DOHH2 (cell line): ENCODE measurements at regions not wholly inside any gene's neighbourhood (a gene's known extent, or its start where the extent isn't known, plus 50 kb on each side); places are given as distances from the start of the nearest gene placed in this dataset.

Experiments used
- H3F3A ChIP-seq: fragments of 200-600 bp; sonication (generic), shearing (Covaris generic); 2 replicates; pipeline ENCODE4 v1.6.0; 2016; ENCODE audit warnings: antibody characterized with exemption, mild to moderate bottlenecking; ENCODE audit not compliant: control insufficient read depth, insufficient read depth
- H3K27ac ChIP-seq: fragments of 200-600 bp; sonication (generic); 2 replicates; pipeline ENCODE4 v1.5.1; 2014; ENCODE audit warnings: low read depth, mild to moderate bottlenecking, low read length, moderate library complexity
- H3K27me3 ChIP-seq: fragments of 200-600 bp; sonication (generic); 2 replicates; pipeline ENCODE4 v1.6.1; 2014; ENCODE audit warnings: mild to moderate bottlenecking, low read length, mixed read lengths; ENCODE audit not compliant: control insufficient read depth
- H3K36me3 ChIP-seq: fragments of 200-600 bp; sonication (generic); 2 replicates; pipeline ENCODE4 v1.6.1; 2014; ENCODE audit warnings: mild to moderate bottlenecking, low read length, moderate library complexity, mixed read lengths; ENCODE audit not compliant: control insufficient read depth
- H3K4me1 ChIP-seq: fragments of 200-600 bp; sonication (generic); 2 replicates; pipeline ENCODE4 v1.6.1; 2014; ENCODE audit warnings: mild to moderate bottlenecking, low read length, mixed read lengths; ENCODE audit not compliant: control insufficient read depth
- H3K4me2 ChIP-seq: fragments of 200-600 bp; sonication (generic); 2 replicates; pipeline ENCODE4 v1.6.0; 2014; ENCODE audit warnings: mild to moderate bottlenecking, low read length, moderate library complexity
- H3K4me3 ChIP-seq: fragments of 200-600 bp; sonication (generic); 2 replicates; pipeline ENCODE4 v1.5.1; 2014; ENCODE audit warnings: mild to moderate bottlenecking, low read length, mixed read lengths
- H3K79me2 ChIP-seq: fragments of 200-600 bp; sonication (generic); 2 replicates; pipeline ENCODE4 v1.6.1; 2014; ENCODE audit warnings: mild to moderate bottlenecking, low read length, mixed read lengths; ENCODE audit not compliant: control insufficient read depth
- H3K9me2 ChIP-seq: fragments of 200-600 bp; sonication (generic); replicated peaks from 2 replicates; pipeline ENCODE4 v1.6.1; 2014; ENCODE audit warnings: mild to moderate bottlenecking, low read length, mixed read lengths; ENCODE audit not compliant: control insufficient read depth
- H3K9me3 ChIP-seq: fragments of 200-600 bp; sonication (generic); 2 replicates; pipeline ENCODE4 v1.6.1; 2014; ENCODE audit warnings: antibody characterized with exemption, low read length, mixed read lengths; ENCODE audit not compliant: control insufficient read depth, insufficient read depth
- H4K20me1 ChIP-seq: fragments of 200-600 bp; sonication (generic); 2 replicates; pipeline ENCODE4 v1.6.0; 2014; ENCODE audit warnings: low read depth, mild to moderate bottlenecking, antibody characterized with exemption, low read length, moderate library complexity; ENCODE audit not compliant: control insufficient read depth, insufficient read depth
- EZH2phosphoT487 ChIP-seq: fragments of 200-600 bp; sonication (generic); IDR thresholded peaks from 2 replicates; pipeline ENCODE4 v1.6.1; 2017; ENCODE audit warnings: borderline replicate concordance, mild to moderate bottlenecking, antibody characterized with exemption, low read length, moderate library complexity, mixed read lengths
- TF ChIP-seq, protein P1 (sequence below): fragments of 200-600 bp; sonication (generic); IDR thresholded peaks from one replicate; pipeline ENCODE4 v1.5.1; 2014; ENCODE audit warnings: antibody characterized with exemption, mild to moderate bottlenecking, low read depth, low read length; ENCODE audit not compliant: poor library complexity, severe bottlenecking

DNA sequence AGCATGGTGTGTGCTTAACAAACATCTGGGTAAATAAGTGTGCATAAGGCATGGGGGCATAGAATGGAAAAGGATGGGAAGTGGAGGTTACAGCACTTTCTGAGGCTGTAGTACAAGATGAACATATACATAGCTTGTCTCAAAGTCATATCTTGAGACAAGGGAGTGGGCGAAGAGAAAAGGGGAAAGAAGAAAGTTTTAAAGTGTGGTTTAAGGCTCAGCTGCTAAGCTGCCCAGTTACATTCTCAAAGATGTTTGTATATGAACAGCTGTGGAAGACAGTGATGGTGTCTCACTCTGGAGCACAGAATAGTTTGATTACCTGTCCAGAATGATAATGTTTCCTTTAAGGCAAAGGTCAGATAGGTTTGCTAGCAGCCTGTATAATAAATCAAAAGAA lies 61.9 kb upstream of the LANCL2 start:
- Histone ChIP-seq H3K27me3 (0 out of 2 replicates have a peak, but pooled peaks cover 2% of the 10 kb centered on the region), H3K4me3 (no peak overlapping the region), H3K4me2 (no peak overlapping the region), H3K79me2 (no peaks in the 10 kb centered on the region), H3K9me3 (no peaks in the 10 kb centered on the region), H3K36me3 (no peaks in the 10 kb centered on the region), H3K27ac (no peak overlapping the region), H3K9me2 (no peaks in the 10 kb centered on the region), H4K20me1 (no peaks in the 10 kb centered on the region), H3F3A (no peaks in the 10 kb centered on the region), H3K4me1 (peaks cover 44% of the 10 kb centered on the region)
- TF ChIP-seq, protein P1, sequence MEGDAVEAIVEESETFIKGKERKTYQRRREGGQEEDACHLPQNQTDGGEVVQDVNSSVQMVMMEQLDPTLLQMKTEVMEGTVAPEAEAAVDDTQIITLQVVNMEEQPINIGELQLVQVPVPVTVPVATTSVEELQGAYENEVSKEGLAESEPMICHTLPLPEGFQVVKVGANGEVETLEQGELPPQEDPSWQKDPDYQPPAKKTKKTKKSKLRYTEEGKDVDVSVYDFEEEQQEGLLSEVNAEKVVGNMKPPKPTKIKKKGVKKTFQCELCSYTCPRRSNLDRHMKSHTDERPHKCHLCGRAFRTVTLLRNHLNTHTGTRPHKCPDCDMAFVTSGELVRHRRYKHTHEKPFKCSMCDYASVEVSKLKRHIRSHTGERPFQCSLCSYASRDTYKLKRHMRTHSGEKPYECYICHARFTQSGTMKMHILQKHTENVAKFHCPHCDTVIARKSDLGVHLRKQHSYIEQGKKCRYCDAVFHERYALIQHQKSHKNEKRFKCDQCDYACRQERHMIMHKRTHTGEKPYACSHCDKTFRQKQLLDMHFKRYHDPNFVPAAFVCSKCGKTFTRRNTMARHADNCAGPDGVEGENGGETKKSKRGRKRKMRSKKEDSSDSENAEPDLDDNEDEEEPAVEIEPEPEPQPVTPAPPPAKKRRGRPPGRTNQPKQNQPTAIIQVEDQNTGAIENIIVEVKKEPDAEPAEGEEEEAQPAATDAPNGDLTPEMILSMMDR, result no peak
- no peak for TF ChIP-seq EZH2phosphoT487

DNA sequence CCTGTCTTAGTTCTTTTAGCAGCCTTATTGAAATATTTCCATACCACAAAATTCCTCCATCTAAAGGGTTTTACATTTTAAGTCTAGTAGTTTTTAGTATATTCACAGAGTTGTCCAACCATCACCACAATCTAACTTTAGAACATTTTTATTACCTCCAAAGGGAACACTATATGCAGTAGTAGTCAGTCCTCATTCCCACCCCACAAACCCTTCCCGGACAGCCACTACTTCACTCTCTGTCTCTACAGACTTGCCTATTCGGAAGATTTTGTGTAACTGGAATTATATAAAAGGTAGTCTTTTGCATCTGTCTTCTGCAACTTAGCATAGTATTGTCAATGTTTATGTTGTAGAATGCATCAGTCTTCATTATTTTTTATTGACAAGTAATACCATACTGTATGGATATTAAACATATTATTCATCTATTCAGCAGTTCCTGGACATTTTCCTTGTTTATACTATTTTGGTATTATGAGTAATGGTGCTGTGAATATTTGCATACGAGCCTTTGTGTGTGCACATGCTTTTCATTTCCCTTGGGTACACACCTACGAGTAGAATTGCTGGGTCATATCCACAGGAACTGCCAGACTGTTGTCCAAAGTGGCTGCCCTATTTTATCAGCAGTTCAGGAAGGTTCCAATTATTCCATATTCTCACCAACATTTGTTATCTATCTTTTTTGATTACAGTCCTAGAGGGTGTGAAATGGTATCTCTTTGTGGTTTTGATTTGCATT lies 60.9 kb upstream of the LANCL2 start:
- H3F3A ChIP-seq, result no peaks in the 10 kb centered on the region
- H3K4me1 ChIP-seq, result peaks cover 42% of the 10 kb centered on the region
- TF ChIP-seq, protein P1, result no peak
- TF ChIP-seq EZH2phosphoT487, result no peak
- H3K9me2 ChIP-seq, result no peaks in the 10 kb centered on the region
- no peak overlapping the region for H3K27ac ChIP-seq
- H3K4me2 ChIP-seq, result peak overlapping the region; percentile 29
- H3K9me3 ChIP-seq, result no peaks in the 10 kb centered on the region
- no peaks in the 10 kb centered on the region for H3K79me2 ChIP-seq
- no peaks in the 10 kb centered on the region for H3K36me3 ChIP-seq
- H3K4me3 ChIP-seq, result no peak overlapping the region; the same call in 1 of the 2 replicates
- H3K27me3 ChIP-seq, result 0 out of 2 replicates have a peak, but pooled peaks cover 2% of the 10 kb centered on the region
- H4K20me1 ChIP-seq, result no peaks in the 10 kb centered on the region

DNA sequence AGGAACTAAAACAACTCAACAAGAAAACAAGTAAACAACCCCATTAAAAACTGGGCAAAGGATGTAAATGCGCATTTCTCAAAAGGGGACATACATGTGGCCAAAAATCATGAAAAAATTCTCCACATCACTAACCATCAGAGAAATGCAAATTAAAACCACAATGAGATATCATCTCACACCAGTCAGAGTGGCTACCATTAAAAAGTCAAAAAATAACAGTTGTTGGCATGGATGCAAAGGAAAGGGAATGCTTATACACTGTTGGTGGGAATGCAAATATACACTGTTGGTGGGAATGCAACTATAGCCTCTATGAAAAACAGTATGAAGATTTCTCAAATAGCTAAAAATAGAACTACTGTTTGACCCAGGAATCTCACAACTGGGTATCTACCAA lies 60.0 kb upstream of the LANCL2 start:
- Histone ChIP-seq H3K36me3 (no peaks in the 10 kb centered on the region), H3K27me3 (0 out of 2 replicates have a peak, but pooled peaks cover 2% of the 10 kb centered on the region), H3K4me2 (peak overlapping the region; percentile 29), H3K9me2 (no peaks in the 10 kb centered on the region), H4K20me1 (no peaks in the 10 kb centered on the region), H3K4me1 (peaks cover 33% of the 10 kb centered on the region), H3F3A (no peaks in the 10 kb centered on the region), H3K79me2 (no peaks in the 10 kb centered on the region), H3K4me3 (peak overlapping the region; percentile 18), H3K9me3 (no peaks in the 10 kb centered on the region), H3K27ac (no peak overlapping the region)
- TF ChIP-seq, protein P1, result no peak
- TF ChIP-seq EZH2phosphoT487, result no peak
